ENCODE measurements at regions not wholly inside any gene's neighbourhood (a gene's known extent, or its start where the extent isn't known, plus 50 kb on each side); places are given as distances from the start of the nearest gene placed in this dataset.
"Not testable (repeated sequence)": the region's sequence is repeated elsewhere in the genome, so short reads cannot be mapped to it uniquely, and the experiment has no call there.

- no peaks in the 10 kb centered on the region for H3K36me3 Mint-ChIP-seq (ENCODE audit: low read depth)
- H3K27ac Mint-ChIP-seq, result no peak overlapping the region
- DNase-seq, result no peak
- peaks cover 15% of the 10 kb centered on the region for H3K9me3 Mint-ChIP-seq
- no peak overlapping the region for H3K4me3 Mint-ChIP-seq
- H3K27me3 Mint-ChIP-seq, result no peaks in the 10 kb centered on the region
- H3K4me1 Mint-ChIP-seq (ENCODE audit: low read depth), result no peaks in the 10 kb centered on the region
These were observed 54.0 kb upstream of the RBFOX1 start for GRCh38 chr16:7278636-7279035.

GRCh38 chr16:7272567-7273158 is 60.0 kb upstream of the RBFOX1 start:
- Mint-ChIP-seq H3K27ac (no peak overlapping the region), H3K27me3 (no peaks in the 10 kb centered on the region), H3K9me3 (peaks cover 12% of the 10 kb centered on the region), H3K36me3 (ENCODE audit: low read depth) (no peaks in the 10 kb centered on the region), H3K4me1 (ENCODE audit: low read depth) (no peaks in the 10 kb centered on the region), H3K4me3 (no peak overlapping the region)
- DNase-seq, result no peak

DNA sequence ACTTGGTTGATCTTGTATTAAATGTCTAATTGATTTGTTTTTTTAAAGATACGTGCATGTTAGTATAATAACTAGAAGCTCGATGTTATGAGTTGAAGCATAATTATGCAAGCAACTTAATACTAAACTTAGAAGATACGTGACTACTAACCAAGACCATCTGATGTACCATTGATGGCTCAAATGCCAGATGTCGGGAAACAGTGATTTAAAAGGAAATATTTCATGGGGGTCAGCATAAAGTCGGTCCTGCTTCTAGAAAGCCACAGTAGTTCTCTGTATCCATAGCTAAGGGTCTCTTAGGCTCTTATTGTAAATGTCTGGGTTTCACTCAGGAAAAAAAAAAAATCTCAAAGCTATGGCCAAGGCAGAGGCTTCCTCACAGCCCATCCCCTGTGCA is 61.2 kb upstream of the RBFOX1 start:
- Mint-ChIP-seq H3K4me3 (no peak overlapping the region), H3K27me3 (no peaks in the 10 kb centered on the region), H3K27ac (no peak overlapping the region), H3K4me1 (ENCODE audit: low read depth) (no peaks in the 10 kb centered on the region), H3K36me3 (ENCODE audit: low read depth) (no peaks in the 10 kb centered on the region), H3K9me3 (peaks cover 15% of the 10 kb centered on the region)
- DNase-seq, result no peak

- no peak overlapping the region for H3K27ac Mint-ChIP-seq
- no peaks in the 10 kb centered on the region for H3K36me3 Mint-ChIP-seq (ENCODE audit: low read depth)
- H3K9me3 Mint-ChIP-seq, result peaks cover 18% of the 10 kb centered on the region
- no peak for DNase-seq
- no peaks in the 10 kb centered on the region for H3K27me3 Mint-ChIP-seq
- H3K4me3 Mint-ChIP-seq, result no peak overlapping the region
- no peaks in the 10 kb centered on the region for H3K4me1 Mint-ChIP-seq (ENCODE audit: low read depth)
These were observed 61.8 kb upstream of the RBFOX1 start for GRCh38 chr16:7270823-7271222.

GRCh38 chr16:7270006-7270405 is 62.6 kb upstream of the RBFOX1 start:
- Mint-ChIP-seq H3K9me3 (peaks cover 22% of the 10 kb centered on the region), H3K27me3 (no peaks in the 10 kb centered on the region), H3K4me1 (ENCODE audit: low read depth) (no peaks in the 10 kb centered on the region), H3K4me3 (no peak overlapping the region), H3K36me3 (ENCODE audit: low read depth) (no peaks in the 10 kb centered on the region), H3K27ac (no peak overlapping the region)
- DNase-seq, result no peak

DNA sequence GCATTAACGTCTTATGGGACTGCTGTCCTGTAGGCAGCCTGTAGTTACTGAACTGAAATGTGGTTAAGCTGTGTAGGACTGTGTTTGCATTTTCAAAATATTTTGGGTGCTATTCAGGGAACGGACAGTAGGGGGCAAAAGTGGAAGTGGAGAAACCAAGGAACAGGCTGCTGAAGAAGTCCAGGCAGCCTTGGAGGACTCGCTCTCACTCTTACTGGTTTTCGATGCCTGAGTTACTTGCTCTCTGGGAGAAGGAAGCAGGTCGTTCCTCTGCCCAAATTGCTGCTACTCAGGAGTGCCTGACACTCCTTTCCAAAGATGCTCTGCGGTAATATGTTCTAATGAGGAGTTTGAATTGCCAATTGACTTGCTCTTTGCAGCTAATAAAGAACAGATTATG is 64.5 kb upstream of the RBFOX1 start:
- DNase-seq, result no peak
- Mint-ChIP-seq H3K36me3 (ENCODE audit: low read depth) (no peaks in the 10 kb centered on the region), H3K4me3 (no peak overlapping the region), H3K27me3 (no peaks in the 10 kb centered on the region), H3K4me1 (ENCODE audit: low read depth) (no peaks in the 10 kb centered on the region), H3K9me3 (peaks cover 22% of the 10 kb centered on the region), H3K27ac (no peak overlapping the region)

- Mint-ChIP-seq H3K4me3 (no peak overlapping the region), H3K36me3 (ENCODE audit: low read depth) (no peaks in the 10 kb centered on the region), H3K27ac (no peak overlapping the region), H3K9me3 (peaks cover 19% of the 10 kb centered on the region), H3K27me3 (no peaks in the 10 kb centered on the region), H3K4me1 (ENCODE audit: low read depth) (no peaks in the 10 kb centered on the region)
- DNase-seq, result no peak
These were observed 75.6 kb upstream of the RBFOX1 start for GRCh38 chr16:7257016-7257415.

DNA sequence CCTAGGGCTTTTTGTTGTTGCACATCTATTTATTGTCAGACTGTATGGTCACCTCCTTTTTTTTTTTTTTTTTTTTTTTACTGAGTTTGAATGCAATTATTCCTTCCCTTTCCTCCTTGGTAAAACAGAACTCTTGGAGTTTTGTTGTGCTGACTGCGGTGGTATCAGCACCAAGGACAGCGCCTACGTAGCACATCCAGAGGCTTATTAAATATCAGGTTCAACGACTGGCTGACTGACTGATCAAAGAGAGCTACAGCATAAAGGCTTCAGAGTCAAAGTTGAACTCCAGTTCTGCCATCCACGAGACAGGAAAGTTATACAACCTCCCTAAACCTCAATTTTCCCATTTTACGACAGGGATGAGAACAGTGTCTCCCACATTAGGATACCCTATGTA is 86.1 kb upstream of the RBFOX1 start:
- Mint-ChIP-seq H3K4me1 (ENCODE audit: low read depth) (no peaks in the 10 kb centered on the region), H3K27ac (no peak overlapping the region), H3K36me3 (ENCODE audit: low read depth) (no peaks in the 10 kb centered on the region), H3K4me3 (no peak overlapping the region), H3K9me3 (peaks cover 20% of the 10 kb centered on the region), H3K27me3 (no peaks in the 10 kb centered on the region)
- DNase-seq, result no peak

DNA sequence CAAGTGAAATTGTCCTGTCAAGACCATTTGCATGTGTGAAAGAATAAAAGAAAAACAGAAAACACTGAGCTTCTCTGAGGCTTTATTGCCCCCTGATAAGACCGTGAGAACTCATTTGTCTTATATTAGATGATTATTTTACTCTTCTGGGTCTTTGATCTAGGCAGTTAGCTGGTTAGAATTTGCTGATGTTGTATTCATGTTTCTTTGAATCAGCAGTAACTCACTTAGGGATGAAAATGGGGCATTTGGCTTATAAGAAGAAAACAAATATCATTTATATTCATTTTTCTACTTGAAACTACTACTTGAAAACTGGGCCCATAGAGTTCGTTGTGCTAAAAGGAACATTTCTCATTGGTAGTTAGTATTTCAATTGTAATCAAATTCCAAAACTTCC is 93.1 kb upstream of the RBFOX1 start:
- Mint-ChIP-seq H3K27me3 (no peaks in the 10 kb centered on the region), H3K36me3 (ENCODE audit: low read depth) (no peaks in the 10 kb centered on the region), H3K27ac (no peak overlapping the region), H3K9me3 (peaks cover 14% of the 10 kb centered on the region), H3K4me1 (ENCODE audit: low read depth) (no peaks in the 10 kb centered on the region), H3K4me3 (no peak overlapping the region)
- DNase-seq, result no peak

DNA sequence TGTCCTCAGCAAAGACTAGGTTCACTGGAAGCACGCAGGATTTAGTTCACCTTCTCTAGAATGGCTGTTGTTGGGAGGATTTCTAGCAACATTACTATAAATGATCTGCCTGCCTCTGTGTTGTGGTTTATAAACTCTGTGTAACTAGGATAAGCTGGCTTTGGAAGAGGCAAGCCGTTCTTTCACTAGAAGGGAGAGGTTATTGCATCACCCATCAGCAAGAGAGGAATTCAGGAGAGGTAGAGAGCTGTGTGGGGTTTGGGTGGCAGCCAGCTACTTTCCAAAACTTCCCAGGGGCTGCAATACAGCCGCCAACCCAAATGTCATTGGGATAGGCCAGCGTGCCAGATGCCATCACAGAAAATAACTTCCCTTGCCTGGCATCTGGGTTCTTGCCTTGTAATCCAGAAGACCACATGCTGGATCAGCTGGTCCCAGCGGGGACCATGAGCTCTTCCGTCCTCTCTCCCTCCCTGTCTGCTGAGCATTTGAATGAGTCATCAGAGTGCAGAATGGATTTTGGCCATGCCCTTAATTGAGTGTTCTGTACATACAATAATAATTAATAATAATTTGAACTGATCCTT is 95.7 kb upstream of the RBFOX1 start:
- H3K4me3 Mint-ChIP-seq, result no peak overlapping the region
- H3K9me3 Mint-ChIP-seq, result peaks cover 16% of the 10 kb centered on the region
- no peak for DNase-seq
- H3K36me3 Mint-ChIP-seq (ENCODE audit: low read depth), result no peaks in the 10 kb centered on the region
- no peaks in the 10 kb centered on the region for H3K4me1 Mint-ChIP-seq (ENCODE audit: low read depth)
- H3K27me3 Mint-ChIP-seq, result no peaks in the 10 kb centered on the region
- H3K27ac Mint-ChIP-seq, result no peak overlapping the region

GRCh38 chr16:7233975-7234374 is 98.7 kb upstream of the RBFOX1 start:
- H3K4me3 Mint-ChIP-seq, result no peak overlapping the region
- peaks cover 10% of the 10 kb centered on the region for H3K9me3 Mint-ChIP-seq
- DNase-seq, result no peak
- no peaks in the 10 kb centered on the region for H3K36me3 Mint-ChIP-seq (ENCODE audit: low read depth)
- no peaks in the 10 kb centered on the region for H3K4me1 Mint-ChIP-seq (ENCODE audit: low read depth)
- H3K27me3 Mint-ChIP-seq, result no peaks in the 10 kb centered on the region
- no peak overlapping the region for H3K27ac Mint-ChIP-seq

DNA sequence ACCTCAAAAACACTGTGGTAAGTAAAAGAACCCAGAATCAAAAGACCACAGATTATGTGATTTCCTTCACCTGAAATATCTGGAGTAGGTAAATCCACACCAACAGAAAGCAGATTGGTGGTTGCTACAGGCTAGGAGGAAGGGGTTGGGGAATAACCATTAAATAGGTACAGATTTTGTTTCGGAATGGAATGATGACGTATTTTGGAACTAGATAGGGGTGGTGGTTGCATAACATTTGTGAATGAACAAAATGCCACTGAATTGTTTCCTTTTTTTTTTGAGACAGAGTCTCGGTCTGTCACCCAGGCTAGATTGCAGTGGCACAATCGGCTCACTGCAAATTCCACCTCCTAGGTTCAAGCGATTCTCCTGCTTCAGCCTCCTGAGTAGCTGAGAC is 100.9 kb upstream of the RBFOX1 start:
- Mint-ChIP-seq H3K4me1 (ENCODE audit: low read depth) (no peaks in the 10 kb centered on the region), H3K9me3 (peaks cover 15% of the 10 kb centered on the region), H3K36me3 (ENCODE audit: low read depth) (no peaks in the 10 kb centered on the region), H3K4me3 (no peak overlapping the region), H3K27ac (no peak overlapping the region), H3K27me3 (no peaks in the 10 kb centered on the region)
- DNase-seq, result no peak

DNA sequence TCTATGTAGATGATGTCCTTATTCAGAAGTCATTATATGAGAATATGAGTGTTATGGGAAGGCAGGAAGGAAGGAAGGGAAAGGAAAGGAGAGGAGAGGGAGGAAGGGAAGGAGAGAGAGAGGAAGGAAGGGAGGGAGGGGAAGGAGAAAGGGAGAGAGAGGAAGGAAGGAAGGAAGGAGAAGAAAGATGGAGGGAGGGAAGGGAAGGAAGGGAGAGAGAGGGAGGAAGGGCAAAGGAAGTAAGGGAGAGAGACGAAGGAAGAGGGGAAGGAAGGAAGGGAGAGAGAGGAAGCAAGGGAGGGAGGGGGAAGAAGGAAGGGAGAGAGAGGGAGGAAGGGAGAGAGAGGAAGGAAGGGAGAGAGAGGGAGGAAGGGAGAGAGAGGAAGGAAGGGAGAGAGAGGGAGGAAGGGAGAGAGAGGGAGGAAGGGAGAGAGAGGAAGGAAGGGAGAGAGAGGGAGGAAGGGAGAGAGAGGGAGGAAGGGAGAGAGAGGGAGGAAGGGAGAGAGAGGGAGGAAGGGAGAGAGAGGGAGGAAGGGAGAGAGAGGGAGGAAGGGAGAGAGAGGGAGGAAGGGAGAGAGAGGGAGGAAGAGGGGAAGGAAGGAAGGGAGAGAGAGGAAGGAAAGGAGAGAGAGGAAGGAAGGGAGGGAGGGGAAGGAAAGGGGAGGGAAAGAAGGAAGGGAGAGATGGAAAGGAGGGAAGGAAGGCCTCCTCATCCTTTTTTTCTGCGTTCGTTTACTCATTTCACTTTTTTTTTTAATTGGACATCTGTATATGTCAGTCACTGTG is 103.0 kb upstream of the RBFOX1 start:
- H3K4me1 Mint-ChIP-seq (ENCODE audit: low read depth); H3K4me3 Mint-ChIP-seq; DNase-seq; H3K36me3 Mint-ChIP-seq (ENCODE audit: low read depth); H3K27ac Mint-ChIP-seq; H3K27me3 Mint-ChIP-seq: not testable (repeated sequence)
- H3K9me3 Mint-ChIP-seq, result peaks cover 22% of the 10 kb centered on the region

DNA sequence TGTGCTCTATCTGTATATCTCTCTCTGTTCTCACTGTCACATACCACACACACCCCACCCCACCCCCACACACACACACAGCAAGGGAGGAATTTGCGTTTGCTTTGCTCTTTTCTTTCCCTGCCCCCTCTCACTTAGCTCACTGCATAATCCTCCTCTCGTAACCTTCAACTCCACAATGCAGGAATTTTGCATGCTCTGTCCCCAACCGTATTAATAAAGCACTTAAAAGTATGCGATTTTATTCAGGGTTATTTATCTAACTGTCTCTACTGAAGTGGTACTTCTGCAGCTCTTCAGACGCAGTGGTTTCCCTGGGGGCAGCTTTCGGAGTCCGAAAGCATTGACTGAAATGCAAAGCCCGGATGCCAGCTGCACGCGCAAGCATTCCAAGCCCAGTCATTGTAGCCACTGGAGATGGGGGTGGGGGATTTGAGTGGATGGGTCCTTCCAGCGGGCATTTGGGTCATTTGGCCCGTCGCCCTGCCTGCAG is 105.4 kb upstream of the RBFOX1 start:
- Mint-ChIP-seq H3K9me3 (peaks cover 22% of the 10 kb centered on the region), H3K27ac (no peak overlapping the region), H3K4me1 (ENCODE audit: low read depth) (no peaks in the 10 kb centered on the region), H3K27me3 (no peaks in the 10 kb centered on the region), H3K36me3 (ENCODE audit: low read depth) (no peaks in the 10 kb centered on the region), H3K4me3 (no peak overlapping the region)
- no peak for DNase-seq

DNA sequence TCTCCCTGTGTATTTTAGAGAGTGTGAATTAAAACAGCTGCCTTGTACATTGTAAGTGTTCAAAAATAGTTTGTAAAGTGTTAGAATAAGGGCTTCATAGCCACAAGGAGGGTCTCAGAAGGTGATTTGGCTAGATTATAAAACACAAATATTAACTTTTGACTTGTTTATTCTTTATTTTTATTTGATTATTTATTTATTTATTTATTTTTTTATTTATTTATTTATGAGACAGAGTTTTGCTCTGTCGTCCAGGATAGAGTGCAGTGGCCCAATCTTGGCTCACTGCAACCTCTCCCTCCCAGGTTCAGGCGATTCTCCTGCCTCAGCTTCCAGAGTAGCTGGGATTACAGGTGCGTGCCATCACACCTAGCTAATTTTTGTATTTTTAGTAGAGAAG is 111.5 kb upstream of the RBFOX1 start:
- no peak for DNase-seq
- no peak overlapping the region for H3K4me3 Mint-ChIP-seq
- H3K4me1 Mint-ChIP-seq (ENCODE audit: low read depth), result no peaks in the 10 kb centered on the region
- no peak overlapping the region for H3K27ac Mint-ChIP-seq
- H3K27me3 Mint-ChIP-seq, result no peaks in the 10 kb centered on the region
- H3K36me3 Mint-ChIP-seq (ENCODE audit: low read depth), result no peaks in the 10 kb centered on the region
- peaks cover 41% of the 10 kb centered on the region for H3K9me3 Mint-ChIP-seq

All from activated T-cell treated with anti-CD3 and anti-CD28 coated beads, Interleukin-2, amount 50 U/mL, for 24 hours (primary cell).